DMS53 (cell line): ENCODE measurements at regions not wholly inside any gene's neighbourhood (a gene's known extent, or its start where the extent isn't known, plus 50 kb on each side); places are given as distances from the start of the nearest gene placed in this dataset.

Source experiments
- DNase-seq: peaks from one replicate; lab custom pipeline; 2025; lab: John Stamatoyannopoulos, UW

GRCh38 chr4:130335417-130336194 is 1239.7 kb downstream of the C4orf33 start:
- DNase-seq, result no peak

GRCh38 chr4:130336585-130337217 is 1240.7 kb downstream of the C4orf33 start:
- DNase-seq, result peak; percentile 66

DNA sequence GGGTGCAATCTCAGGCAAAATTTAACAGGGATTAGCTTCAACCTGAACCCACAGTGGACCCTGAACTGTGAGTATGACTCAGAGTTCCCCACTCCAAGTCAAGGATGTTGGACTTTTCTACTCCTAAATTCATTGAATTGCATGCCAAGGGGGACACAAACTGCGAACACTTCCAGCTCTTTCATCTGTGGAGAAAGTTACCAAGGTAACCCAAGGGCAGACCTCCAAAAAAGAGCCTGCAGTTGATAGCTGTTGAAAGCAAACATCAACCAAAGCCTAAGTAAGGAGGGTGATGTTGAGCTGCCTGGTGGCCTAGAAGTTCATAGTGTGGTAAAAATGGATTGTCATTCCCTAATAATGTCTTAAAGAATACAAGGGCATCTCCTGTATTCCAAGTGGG is 1242.9 kb downstream of the C4orf33 start:
- DNase-seq, result peak; percentile 7

DNA sequence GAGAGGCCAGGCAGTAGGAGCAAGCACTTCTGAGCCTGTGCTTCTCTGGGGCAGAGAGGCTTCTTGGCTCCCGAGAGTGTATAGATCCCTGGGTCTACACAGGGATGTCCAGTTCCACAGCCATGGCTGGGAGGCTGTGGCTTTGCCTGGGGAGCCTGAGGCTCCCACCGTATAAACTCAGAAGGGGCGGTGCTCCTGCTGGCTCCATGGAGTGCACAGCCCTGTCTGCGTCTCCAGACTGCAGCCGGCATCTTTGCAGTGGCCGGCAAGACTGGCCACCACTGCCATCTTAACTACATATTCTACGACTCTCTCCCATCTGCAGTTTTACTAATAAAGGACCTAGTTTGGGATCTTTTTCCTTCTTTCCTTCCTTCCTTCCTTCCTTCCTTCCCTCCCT is 1253.8 kb downstream of the C4orf33 start:
- no peak for DNase-seq

DNA sequence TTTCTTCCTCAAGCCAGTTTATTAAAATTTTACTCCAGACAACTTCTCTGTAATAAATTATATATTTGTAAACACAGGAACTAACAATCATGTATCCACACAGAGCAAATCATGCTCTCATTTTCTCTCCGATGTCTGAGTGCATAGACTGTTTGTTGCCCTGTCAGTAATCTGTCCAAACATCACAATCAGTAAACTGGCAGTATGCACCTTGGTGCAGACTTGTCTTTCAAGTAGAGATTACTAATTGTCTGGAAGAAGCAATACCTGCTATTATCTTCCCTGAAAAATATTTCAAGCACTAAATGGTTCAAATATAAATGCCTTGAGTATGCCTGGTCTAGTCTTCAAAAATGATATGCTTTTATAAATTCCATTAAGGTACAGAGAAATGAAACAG is 1260.9 kb downstream of the C4orf33 start:
- DNase-seq, result no peak

DNA sequence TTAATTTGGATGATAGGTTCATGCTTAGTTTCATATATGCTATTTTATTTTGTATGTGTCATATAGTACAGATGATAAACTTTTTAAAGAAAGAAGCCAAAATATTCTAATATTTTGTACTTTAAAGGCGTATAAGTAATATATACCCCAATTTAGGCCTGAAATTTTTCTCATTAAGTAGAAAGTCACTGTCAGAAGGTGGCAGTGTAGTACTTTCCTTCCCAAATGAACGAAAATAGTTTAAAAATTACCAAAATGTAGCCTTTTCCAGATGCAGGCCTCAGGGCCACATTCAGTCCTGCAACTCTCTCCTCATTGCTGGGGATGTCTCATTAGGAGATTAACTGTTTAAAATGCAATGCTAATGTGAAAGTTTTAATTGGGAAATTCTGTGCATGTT is 1263.6 kb downstream of the C4orf33 start:
- DNase-seq, result peak; percentile 48

GRCh38 chr4:130361616-130362015 is 1265.7 kb downstream of the C4orf33 start:
- DNase-seq, result no peak

DNA sequence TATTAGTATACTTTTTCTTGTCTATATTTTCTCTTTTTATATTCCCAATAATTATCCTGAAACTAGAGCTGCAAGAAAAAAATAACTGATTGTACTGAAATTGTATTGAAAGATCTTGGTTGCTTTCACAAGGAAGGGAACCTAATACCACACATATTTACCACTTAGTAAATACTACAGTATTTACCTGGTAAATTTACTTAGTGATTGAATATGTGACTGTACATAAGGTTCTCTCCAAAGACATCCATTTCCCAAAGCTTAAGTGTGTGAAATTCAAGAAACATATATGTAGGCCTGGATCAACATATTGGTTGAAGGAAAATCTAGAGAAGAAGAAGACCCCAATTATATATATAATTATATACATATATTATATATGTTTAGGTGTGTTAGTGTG is 1272.7 kb downstream of the C4orf33 start:
- peak; percentile 82 for DNase-seq

DNA sequence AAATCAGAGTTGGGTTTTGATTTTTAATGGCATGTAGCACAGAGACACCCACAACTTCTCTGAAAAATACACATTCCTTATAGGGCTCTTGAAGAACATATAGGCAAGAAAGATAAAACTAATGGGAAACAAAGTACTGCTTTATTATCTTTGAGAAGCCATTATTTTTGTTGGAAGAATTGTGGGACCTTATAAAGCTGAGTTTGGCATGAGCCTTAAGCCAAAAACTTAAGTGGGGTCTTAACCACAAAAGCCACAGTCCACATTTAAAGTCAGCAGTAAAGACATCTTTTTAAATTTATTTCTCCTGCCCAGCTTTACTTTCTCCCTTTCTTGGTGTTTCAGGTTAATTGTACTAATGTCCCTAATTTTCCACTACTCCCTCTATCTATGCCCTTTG is 1297.3 kb downstream of the C4orf33 start:
- no peak for DNase-seq

DNA sequence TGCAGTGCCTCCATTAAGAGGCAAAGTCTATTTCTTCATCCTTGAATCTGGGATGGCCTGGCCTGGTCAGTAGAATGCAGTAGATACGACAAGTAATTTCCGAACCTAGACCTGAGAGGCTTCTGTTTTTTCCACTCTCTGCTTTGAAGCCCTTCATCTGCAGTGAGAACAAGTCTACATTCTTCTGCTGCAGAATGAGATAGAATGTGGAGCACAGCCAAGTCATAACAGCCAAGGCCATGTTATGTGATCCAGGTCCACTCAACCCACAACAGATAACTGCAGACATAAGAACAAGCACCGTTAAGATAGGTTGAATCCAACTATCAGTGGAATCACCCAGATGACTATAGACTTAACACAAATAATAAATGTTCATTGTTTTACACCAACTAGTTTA is 1297.7 kb downstream of the C4orf33 start:
- DNase-seq, result no peak

DNA sequence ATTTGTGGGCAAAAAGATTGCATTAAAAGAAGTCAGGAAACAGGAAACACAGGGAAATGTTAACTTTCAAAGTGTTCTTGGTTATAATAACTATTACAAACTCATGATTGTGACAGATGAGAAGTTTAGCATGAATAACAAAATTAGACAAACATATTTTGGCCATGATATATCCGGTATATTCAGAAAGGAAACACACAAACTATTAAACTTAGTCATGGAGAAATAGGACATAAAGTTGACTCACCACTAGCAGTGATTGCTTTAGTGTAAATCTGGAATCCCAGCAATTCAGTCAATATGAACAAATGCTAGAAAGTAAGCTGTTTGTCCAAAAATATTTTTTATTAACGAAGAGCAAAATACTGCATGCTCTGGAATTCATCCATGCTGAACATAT is 1299.9 kb downstream of the C4orf33 start:
- no peak for DNase-seq

GRCh38 chr4:130403221-130403620 is 1307.3 kb downstream of the C4orf33 start:
- DNase-seq, result peak; percentile 4

DNA sequence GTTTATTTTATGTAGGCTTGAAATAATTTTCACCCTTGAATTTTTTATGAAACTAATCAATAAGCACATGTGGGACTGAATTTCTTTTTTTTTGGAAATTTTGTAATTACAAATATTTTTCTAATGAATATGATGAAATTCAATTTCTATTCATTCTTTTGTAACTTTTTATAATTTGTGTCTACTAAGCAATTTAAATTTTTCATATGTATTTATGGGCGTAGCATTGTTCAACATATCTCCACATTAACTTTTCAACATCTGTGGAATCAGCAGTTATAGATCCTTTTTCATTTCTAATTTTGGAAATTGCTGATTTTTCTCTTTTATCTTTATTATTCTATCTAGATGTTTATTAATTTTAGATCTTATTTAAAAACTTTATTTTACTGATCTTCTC is 1320.3 kb downstream of the C4orf33 start:
- no peak for DNase-seq

DNA sequence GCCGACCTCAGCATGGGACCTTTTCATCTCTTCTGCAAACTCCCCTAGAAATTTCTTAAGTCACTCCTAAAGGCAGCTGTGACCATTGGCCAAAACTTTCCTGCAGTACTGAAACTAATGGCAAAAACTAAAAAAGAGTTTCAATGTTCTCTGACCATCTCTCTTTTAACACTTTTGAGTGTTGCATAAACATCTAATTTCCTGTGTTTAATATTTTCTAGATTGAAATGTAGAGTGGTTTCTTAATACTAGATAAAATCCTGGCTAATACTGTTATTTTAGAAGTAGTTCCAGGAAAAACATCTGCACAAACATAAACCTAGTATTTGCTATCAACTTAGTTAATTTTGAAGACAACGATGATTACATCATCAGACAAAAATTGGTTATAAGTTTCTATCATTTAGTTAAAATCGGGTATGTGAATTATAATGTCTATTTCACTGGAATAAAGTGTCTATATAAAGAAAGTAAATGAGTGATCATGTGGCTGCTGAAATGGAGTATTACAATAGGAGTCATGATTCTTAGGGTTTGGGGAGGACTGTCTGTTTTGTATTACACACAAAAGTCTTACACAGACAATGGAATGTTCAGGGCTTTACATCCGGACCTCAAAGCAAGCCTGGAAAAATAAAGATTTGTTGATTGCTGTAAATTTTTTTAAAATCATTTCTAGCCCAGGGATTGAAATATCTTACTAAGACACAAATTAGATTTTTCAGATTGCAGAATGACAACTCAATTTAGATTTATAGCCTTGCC is 1323.4 kb downstream of the C4orf33 start:
- DNase-seq, result no peak

DNA sequence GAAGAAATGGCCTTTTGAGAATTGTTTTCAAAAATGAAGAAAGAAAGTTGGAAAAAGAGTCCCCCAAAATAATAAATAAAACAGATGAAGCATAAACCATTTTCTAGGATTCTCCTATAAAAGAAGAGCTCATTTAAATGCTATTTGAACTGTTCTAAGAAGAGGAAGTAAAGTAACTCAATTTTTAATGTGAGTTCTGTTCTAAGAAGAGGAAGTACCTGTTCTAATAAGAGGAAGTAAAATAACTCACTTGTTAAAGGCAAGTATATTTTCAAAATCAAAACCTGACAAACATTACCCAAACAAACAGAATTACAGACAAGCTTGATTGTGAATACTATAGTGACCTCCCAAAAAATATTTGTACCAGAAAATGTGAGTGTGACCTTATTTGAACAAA is 1326.3 kb downstream of the C4orf33 start:
- no peak for DNase-seq

GRCh38 chr4:130424211-130424610 is 1328.3 kb downstream of the C4orf33 start:
- peak; percentile 74 for DNase-seq

- DNase-seq, result no peak
Measured at GRCh38 chr4:130432289-130432688, 1336.3 kb downstream of the C4orf33 start.

DNA sequence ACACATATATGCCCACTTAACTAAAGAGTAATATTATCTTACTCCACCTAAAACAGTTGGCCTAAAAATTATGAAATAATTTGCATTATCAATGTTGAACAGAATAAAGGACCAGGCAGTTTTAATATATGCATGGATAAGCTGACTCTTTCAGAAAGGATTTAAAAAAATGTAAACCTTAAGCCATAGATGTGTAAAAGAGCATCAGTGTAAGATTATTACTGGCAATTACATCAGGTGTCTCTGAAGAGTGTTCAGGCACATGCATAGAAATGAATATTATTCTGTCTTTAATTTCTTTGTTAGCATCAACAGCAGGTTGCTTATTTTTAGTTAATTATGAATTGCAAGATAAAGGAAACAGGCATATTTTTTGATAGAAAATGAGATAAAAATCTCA is 1353.8 kb downstream of the C4orf33 start:
- no peak for DNase-seq

GRCh38 chr4:130468340-130468739 is 1372.4 kb downstream of the C4orf33 start:
- DNase-seq, result no peak

GRCh38 chr4:130478406-130478805 is 1382.5 kb downstream of the C4orf33 start:
- no peak for DNase-seq

DNA sequence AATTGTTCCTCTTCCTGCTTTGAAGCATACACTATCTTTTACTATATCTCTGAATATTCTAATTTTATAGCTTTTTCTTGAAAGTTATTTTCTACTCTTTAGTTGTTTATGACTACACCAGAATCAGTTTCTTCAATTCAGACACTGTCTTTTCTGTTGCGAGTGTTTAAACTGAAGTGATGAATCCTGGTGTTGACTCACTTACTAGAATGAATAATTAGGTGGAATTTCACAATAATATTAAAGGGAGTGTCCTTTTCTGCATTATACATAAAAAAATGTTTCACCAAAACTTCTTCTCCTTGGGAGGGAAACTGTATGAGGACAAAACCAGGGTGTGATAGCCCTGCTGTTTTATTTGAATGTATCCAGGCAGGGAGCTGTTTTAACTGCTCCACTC is 1383.1 kb downstream of the C4orf33 start:
- no peak for DNase-seq

DNA sequence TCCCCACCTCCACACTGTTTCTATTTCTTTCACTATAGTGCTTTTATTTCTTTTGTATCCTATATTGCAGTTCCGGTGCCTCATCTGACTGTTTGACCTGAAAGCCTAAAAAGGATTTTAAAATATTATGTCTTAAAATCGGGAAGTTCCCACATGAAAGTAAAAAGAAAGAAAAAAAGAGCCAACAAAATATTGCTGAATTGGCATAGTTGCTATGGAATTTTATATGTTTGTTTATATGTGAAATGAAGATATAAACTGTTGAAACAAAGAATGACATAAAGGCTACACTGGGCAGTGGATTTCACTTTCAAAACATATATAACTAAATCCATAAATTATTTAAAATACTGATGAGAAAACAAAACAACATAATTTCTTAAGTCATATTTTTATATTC is 1383.7 kb downstream of the C4orf33 start:
- no peak for DNase-seq

DNA sequence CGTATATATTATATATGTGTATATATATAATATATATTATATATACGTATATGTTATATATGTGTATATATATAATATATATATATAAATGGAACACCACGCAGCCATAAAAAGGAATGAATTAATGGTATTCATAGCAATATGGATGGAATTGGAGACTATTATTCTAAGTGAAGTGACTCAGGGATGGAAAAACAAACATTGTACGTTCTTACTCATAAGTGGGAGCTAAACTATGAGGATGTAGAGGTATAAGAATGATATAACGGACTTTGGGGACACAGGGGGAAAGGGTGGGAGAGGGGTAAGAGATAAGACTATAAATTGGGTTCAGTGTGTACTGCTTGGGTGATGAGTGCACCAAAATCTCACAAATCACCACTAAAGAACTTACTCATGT is 1388.9 kb downstream of the C4orf33 start:
- DNase-seq, result no peak
